ENCODE measurements at regions not wholly inside any gene's neighbourhood (a gene's known extent, or its start where the extent isn't known, plus 50 kb on each side); places are given as distances from the start of the nearest gene placed in this dataset.

GRCh38 chr11:98100689-98101088 lies 920.1 kb upstream of the CNTN5 start:
- H3K4me3 ChIP-seq (ENCODE audit: low read depth, low read length, poor library complexity, severe bottlenecking): no peak overlapping the region

GRCh38 chr11:98101329-98101728 lies 919.4 kb upstream of the CNTN5 start:
- POLR2A ChIA-PET (ENCODE audit: low non-redundant PET): no interaction called here

More at GRCh38 chr11:98100689-98101088, 920.1 kb upstream of the CNTN5 start:
- TF ChIP-seq CTCF (conservative IDR thresholded peaks at IDR 0.05; ENCODE audit: low read depth, low read length) (no peak), EZH2 (IDR thresholded peaks at IDR 0.05; ENCODE audit: borderline replicate concordance, low read depth, low read length, poor library complexity, severe bottlenecking) (no peak)
- no peak overlapping the region for H3K27ac ChIP-seq (ENCODE audit: low read depth, low read length, poor library complexity, severe bottlenecking)
- H3K9me3 ChIP-seq (ENCODE audit: low read depth, low read length, poor library complexity, severe bottlenecking): no peaks in the 10 kb centered on the region
- intact Hi-C loops (cut with micrococcal nuclease; ENCODE audit: unreplicated experiment): no loop called here
- ChIA-PET POLR2A (ENCODE audit: low non-redundant PET) (no interaction called here), CTCF (no interaction called here)
- H3K27me3 ChIP-seq (replicated peaks; ENCODE audit: insufficient read depth, low read depth, low read length, poor library complexity): no peaks in the 10 kb centered on the region
- DNase-seq (ENCODE audit: low spot score): no peak
- BruUV-seq (replicated peaks): no TSS peak
- no peaks in the 10 kb centered on the region for H3K36me3 ChIP-seq (ENCODE audit: insufficient read depth, low read length, poor library complexity, severe bottlenecking)
- no peaks in the 10 kb centered on the region for H3K4me1 ChIP-seq (ENCODE audit: insufficient read depth, low read length, poor library complexity, severe bottlenecking)

GRCh38 chr11:98104249-98104648 lies 916.5 kb upstream of the CNTN5 start:
- CTCF ChIA-PET: no interaction called here
- BruUV-seq (replicated peaks): no TSS peak
- intact Hi-C loops (cut with micrococcal nuclease; ENCODE audit: unreplicated experiment): no loop called here
- POLR2A ChIA-PET (ENCODE audit: low non-redundant PET): no interaction called here
- H3K4me3 ChIP-seq (ENCODE audit: low read depth, low read length, poor library complexity, severe bottlenecking): no peak overlapping the region
- no peaks in the 10 kb centered on the region for H3K36me3 ChIP-seq (ENCODE audit: insufficient read depth, low read length, poor library complexity, severe bottlenecking)
- no peaks in the 10 kb centered on the region for H3K27me3 ChIP-seq (replicated peaks; ENCODE audit: insufficient read depth, low read depth, low read length, poor library complexity)
- TF ChIP-seq CTCF (conservative IDR thresholded peaks at IDR 0.05; ENCODE audit: low read depth, low read length) (no peak), EZH2 (IDR thresholded peaks at IDR 0.05; ENCODE audit: borderline replicate concordance, low read depth, low read length, poor library complexity, severe bottlenecking) (no peak)
- H3K27ac ChIP-seq (ENCODE audit: low read depth, low read length, poor library complexity, severe bottlenecking): no peak overlapping the region
- H3K4me1 ChIP-seq (ENCODE audit: insufficient read depth, low read length, poor library complexity, severe bottlenecking): no peaks in the 10 kb centered on the region
- H3K9me3 ChIP-seq (ENCODE audit: low read depth, low read length, poor library complexity, severe bottlenecking): no peaks in the 10 kb centered on the region
- DNase-seq (ENCODE audit: low spot score): no peak

More at GRCh38 chr11:98101329-98101728, 919.4 kb upstream of the CNTN5 start:
- no peaks in the 10 kb centered on the region for H3K9me3 ChIP-seq (ENCODE audit: low read depth, low read length, poor library complexity, severe bottlenecking)
- no peak overlapping the region for H3K27ac ChIP-seq (ENCODE audit: low read depth, low read length, poor library complexity, severe bottlenecking)
- intact Hi-C loops (cut with micrococcal nuclease; ENCODE audit: unreplicated experiment): no loop called here
- H3K4me1 ChIP-seq (ENCODE audit: insufficient read depth, low read length, poor library complexity, severe bottlenecking): no peaks in the 10 kb centered on the region
- no peaks in the 10 kb centered on the region for H3K36me3 ChIP-seq (ENCODE audit: insufficient read depth, low read length, poor library complexity, severe bottlenecking)
- BruUV-seq (replicated peaks): no TSS peak
- H3K4me3 ChIP-seq (ENCODE audit: low read depth, low read length, poor library complexity, severe bottlenecking): no peak overlapping the region
- CTCF ChIA-PET: no interaction called here
- TF ChIP-seq EZH2 (IDR thresholded peaks at IDR 0.05; ENCODE audit: borderline replicate concordance, low read depth, low read length, poor library complexity, severe bottlenecking): no peak
- DNase-seq (ENCODE audit: low spot score): no peak
- no peaks in the 10 kb centered on the region for H3K27me3 ChIP-seq (replicated peaks; ENCODE audit: insufficient read depth, low read depth, low read length, poor library complexity)

GRCh38 chr11:98107736-98108135 lies 913.0 kb upstream of the CNTN5 start:
- Histone ChIP-seq H3K4me3 (ENCODE audit: low read depth, low read length, poor library complexity, severe bottlenecking) (no peak overlapping the region), H3K4me1 (ENCODE audit: insufficient read depth, low read length, poor library complexity, severe bottlenecking) (no peaks in the 10 kb centered on the region), H3K36me3 (ENCODE audit: insufficient read depth, low read length, poor library complexity, severe bottlenecking) (no peaks in the 10 kb centered on the region), H3K27me3 (replicated peaks; ENCODE audit: insufficient read depth, low read depth, low read length, poor library complexity) (no peaks in the 10 kb centered on the region), H3K27ac (ENCODE audit: low read depth, low read length, poor library complexity, severe bottlenecking) (no peak overlapping the region), H3K9me3 (ENCODE audit: low read depth, low read length, poor library complexity, severe bottlenecking) (no peaks in the 10 kb centered on the region)
- POLR2A ChIA-PET (ENCODE audit: low non-redundant PET): no interaction called here
- CTCF ChIA-PET: no interaction called here
- DNase-seq (ENCODE audit: low spot score): peak; percentile 22
- no TSS peak for BruUV-seq (replicated peaks)
- intact Hi-C loops (cut with micrococcal nuclease; ENCODE audit: unreplicated experiment): no loop called here
- no peak for TF ChIP-seq CTCF (conservative IDR thresholded peaks at IDR 0.05; ENCODE audit: low read depth, low read length)
- no peak for TF ChIP-seq EZH2 (IDR thresholded peaks at IDR 0.05; ENCODE audit: borderline replicate concordance, low read depth, low read length, poor library complexity, severe bottlenecking)

All from A673 (cell line).